SK-N-SH (cell line): ENCODE measurements at regions not wholly inside any gene's neighbourhood (a gene's known extent, or its start where the extent isn't known, plus 50 kb on each side); places are given as distances from the start of the nearest gene placed in this dataset.

Experiments
- CTCF ChIA-PET: fragments of 300-600, 350-600 bp; formaldehyde crosslinking; extraction: SDS; loops from one replicate; lab custom pipeline; 2021; lab: Yijun Ruan, JAX
- POLR2A ChIA-PET: fragments of 350-600 bp; sonication (Branson Sonifier 250); formaldehyde crosslinking; extraction: SDS; loops from one replicate; lab custom pipeline; 2020; ENCODE audit warnings: antibody characterized with exemption, inconsistent platforms; lab: Yijun Ruan, JAX
- DNase-seq: peaks from one replicate; pipeline ENCODE4 v3.0.0; 2012
- H2AFZ ChIP-seq: fragments of 200-600 bp; sonication (generic); 2 replicates; pipeline ENCODE4 v1.8.1; 2016; ENCODE audit warnings: antibody characterized with exemption, mild to moderate bottlenecking, low read depth
- H3F3A ChIP-seq: fragments of 200-600 bp; sonication (generic); replicated peaks from 2 replicates; pipeline ENCODE3; 2016; ENCODE audit warnings: antibody characterized with exemption, mild to moderate bottlenecking; ENCODE audit not compliant: insufficient read depth
- H3K27ac ChIP-seq, 2 experiments: fragments of 200-500 bp in 1 of 2; fragments of 200-600 bp in 1 of 2; sonication (Bioruptor generic) in 1 of 2; sonication (generic), shearing (Covaris generic) in 1 of 2; 2 replicates each; pipeline versions ENCODE4 v1.5.1 to v1.6.1; 2014 to 2016; ENCODE audit warnings: low read depth in 2 of 2, inconsistent platforms in 1 of 2, low read length in 1 of 2, mild to moderate bottlenecking in 1 of 2, mixed read lengths in 1 of 2
- H3K27me3 ChIP-seq: fragments of 200-600 bp; sonication (generic), shearing (Covaris generic); 2 replicates; pipeline ENCODE4 v1.6.1; 2016; ENCODE audit warnings: mixed run types; ENCODE audit not compliant: insufficient read depth
- H3K36me3 ChIP-seq, 2 experiments: fragments of 200-500 bp in 1 of 2; fragments of 200-600 bp in 1 of 2; sonication (Bioruptor generic) in 1 of 2; sonication (generic) in 1 of 2; replicated peaks in 1 of 2; 2 replicates each; pipeline versions ENCODE3 to v1.5.1; 2014 to 2016; ENCODE audit warnings: low read length in 1 of 2, mild to moderate bottlenecking in 1 of 2; ENCODE audit not compliant: insufficient read depth in 2 of 2, control insufficient read depth in 1 of 2
- H3K4me1 ChIP-seq, 2 experiments: fragments of 200-500 bp in 1 of 2; fragments of 200-600 bp in 1 of 2; sonication (Bioruptor generic) in 1 of 2; sonication (generic), shearing (Covaris generic) in 1 of 2; 2 replicates each; pipeline versions ENCODE4 v1.5.1 to v1.6.1; 2014 to 2016; ENCODE audit warnings: low read depth in 1 of 2, low read length in 1 of 2, mixed run types in 1 of 2; ENCODE audit not compliant: insufficient read depth in 2 of 2, control insufficient read depth in 1 of 2
- H3K4me2 ChIP-seq: fragments of 200-600 bp; sonication (generic), shearing (Covaris generic); 2 replicates; pipeline ENCODE4 v1.6.1; 2017; ENCODE audit warnings: mixed run types
- H3K4me3 ChIP-seq, 2 experiments: fragments of 200-500 bp in 1 of 2; fragments of 200-600 bp in 1 of 2; sonication (Bioruptor generic) in 1 of 2; sonication (generic), shearing (Covaris generic) in 1 of 2; 2 replicates each; pipeline versions ENCODE4 v1.5.1 to v1.8.1; 2014 to 2016; ENCODE audit warnings: low read depth in 2 of 2, inconsistent platforms in 1 of 2, low read length in 1 of 2, mild to moderate bottlenecking in 1 of 2, mixed read lengths in 1 of 2, moderate library complexity in 1 of 2
- H3K79me2 ChIP-seq: fragments of 200-600 bp; sonication (generic); 2 replicates; pipeline ENCODE4 v1.8.1; 2017; ENCODE audit warnings: mild to moderate bottlenecking; ENCODE audit not compliant: insufficient read depth
- H3K9ac ChIP-seq: fragments of 200-600 bp; sonication (generic); 2 replicates; pipeline ENCODE4 v1.6.1; 2017; ENCODE audit warnings: mixed run types
- H3K9me2 ChIP-seq: fragments of 200-600 bp; sonication (generic); 2 replicates; pipeline ENCODE4 v1.6.1; 2017; ENCODE audit warnings: mixed run types
- H3K9me3 ChIP-seq: fragments of 200-600 bp; sonication (generic); 2 replicates; pipeline ENCODE4 v1.6.1; 2017; ENCODE audit warnings: mixed run types, mild to moderate bottlenecking, moderate library complexity
- H4K20me1 ChIP-seq: fragments of 200-600 bp; sonication (generic); 2 replicates; pipeline ENCODE4 v1.6.1; 2017; ENCODE audit warnings: mild to moderate bottlenecking, mixed run types; ENCODE audit not compliant: insufficient read depth
- CHD2 ChIP-seq: fragments of 150-350 bp; IDR thresholded peaks from 2 replicates; pipeline ENCODE4 v1.6.1; 2018; ENCODE audit warnings: low read length; ENCODE audit not compliant: partially characterized antibody
- EP300 ChIP-seq, 2 experiments: IDR thresholded peaks; 2 replicates each; pipeline versions ENCODE4 v1.4.0 to v1.6.1; 2012; ENCODE audit warnings: borderline replicate concordance in 1 of 2, low read depth in 1 of 2, low read length in 1 of 2
- EZH2phosphoT487 ChIP-seq: fragments of 200-600 bp; sonication (generic); IDR thresholded peaks from 2 replicates; pipeline ENCODE4 v1.6.1; 2017; ENCODE audit warnings: low read depth, mixed run types, mild to moderate bottlenecking, antibody characterized with exemption, moderate library complexity, borderline replicate concordance
- GATA2 ChIP-seq: sonication (generic); formaldehyde crosslinking; IDR thresholded peaks from 2 replicates; pipeline ENCODE4 v1.5.0; 2020; ENCODE audit warnings: mild to moderate bottlenecking, missing genetic modification reagents
- MEF2A ChIP-seq: IDR thresholded peaks from 2 replicates; pipeline ENCODE4 v1.4.0; 2012; ENCODE audit warnings: low read depth, borderline replicate concordance
- MXI1 ChIP-seq: IDR thresholded peaks from 2 replicates; pipeline ENCODE4 v1.6.1; 2012; ENCODE audit warnings: mild to moderate bottlenecking, low read depth, low read length, improper control_type of control experiment
- NFIC ChIP-seq: IDR thresholded peaks from 2 replicates; pipeline ENCODE4 v1.4.0; 2012; ENCODE audit warnings: borderline replicate concordance
- POLR2AphosphoS5 ChIP-seq: IDR thresholded peaks from 2 replicates; pipeline ENCODE4 v1.6.1; 2012; ENCODE audit warnings: low read depth, low read length
- REST ChIP-seq: IDR thresholded peaks from 2 replicates; pipeline ENCODE4 v1.6.1; 2012; ENCODE audit warnings: mild to moderate bottlenecking, low read depth, low read length, moderate library complexity
- TCF12 ChIP-seq: IDR thresholded peaks from 2 replicates; pipeline ENCODE4 v1.4.0; 2012
- USF1 ChIP-seq: IDR thresholded peaks from 2 replicates; pipeline ENCODE4 v1.4.0; 2012; ENCODE audit warnings: low read depth, borderline replicate concordance
- WGBS: methylation state at CpG from one replicate; pipeline ENCODE4 v1.1.6; 2017; ENCODE audit warnings: low lambda C conversion rate; 5-methylcytosine and 5-hydroxymethylcytosine counted together
- TF ChIP-seq, protein P1 (sequence below): fragments of 200-600 bp; sonication (generic); IDR thresholded peaks from 2 replicates; pipeline ENCODE4 v1.6.1; 2017; ENCODE audit warnings: antibody characterized with exemption, mild to moderate bottlenecking, moderate library complexity

- TF ChIP-seq REST = no peak
Observed at GRCh38 chr1:168438626-168439025, 105.2 kb downstream of the XCL2 start (continued).

DNA sequence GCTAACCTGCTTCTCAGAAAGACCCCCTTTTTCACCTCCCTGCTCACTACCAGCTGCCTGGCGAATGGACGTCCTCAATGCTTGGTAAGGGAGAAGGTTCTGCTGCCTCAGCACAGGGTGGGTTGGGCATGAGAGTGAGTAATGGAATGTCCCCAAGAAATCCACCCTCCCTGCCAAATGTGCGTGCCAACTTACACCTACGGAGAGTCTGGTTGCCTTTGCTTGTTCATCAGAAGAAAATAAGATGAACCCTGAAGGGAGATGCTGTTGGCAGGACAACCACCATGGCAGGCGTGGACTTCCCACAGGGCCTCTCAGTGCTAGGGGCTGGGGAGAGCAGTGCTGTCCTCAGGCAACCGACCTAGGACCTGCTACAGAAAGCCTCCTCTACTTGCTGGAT, 106.0 kb downstream of the XCL2 start:
- Histone ChIP-seq H4K20me1 (no peaks in the 10 kb centered on the region), H3K4me2 (no peak overlapping the region), H3K4me1 (peaks cover 0 to 11% of the 10 kb centered on the region in 2 experiments; a peak in 2 of 4 replicates), H3K27me3 (no peaks in the 10 kb centered on the region), H3K27ac (no peak overlapping the region), H3K9ac (no peak overlapping the region), H3K79me2 (no peaks in the 10 kb centered on the region), H3K9me2 (no peaks in the 10 kb centered on the region), H2AFZ (no peak overlapping the region), H3F3A (no peaks in the 10 kb centered on the region), H3K4me3 (no peak overlapping the region), H3K9me3 (no peaks in the 10 kb centered on the region), H3K36me3 (no peaks in the 10 kb centered on the region)
- no peak for TF ChIP-seq MXI1
- no peak for TF ChIP-seq MEF2A
- TF ChIP-seq EZH2phosphoT487 = no peak
- TF ChIP-seq TCF12 = no peak
- no peak for TF ChIP-seq CHD2
- TF ChIP-seq NFIC = no peak
- no peak for TF ChIP-seq POLR2AphosphoS5
- TF ChIP-seq REST = no peak
- TF ChIP-seq, protein P1, sequence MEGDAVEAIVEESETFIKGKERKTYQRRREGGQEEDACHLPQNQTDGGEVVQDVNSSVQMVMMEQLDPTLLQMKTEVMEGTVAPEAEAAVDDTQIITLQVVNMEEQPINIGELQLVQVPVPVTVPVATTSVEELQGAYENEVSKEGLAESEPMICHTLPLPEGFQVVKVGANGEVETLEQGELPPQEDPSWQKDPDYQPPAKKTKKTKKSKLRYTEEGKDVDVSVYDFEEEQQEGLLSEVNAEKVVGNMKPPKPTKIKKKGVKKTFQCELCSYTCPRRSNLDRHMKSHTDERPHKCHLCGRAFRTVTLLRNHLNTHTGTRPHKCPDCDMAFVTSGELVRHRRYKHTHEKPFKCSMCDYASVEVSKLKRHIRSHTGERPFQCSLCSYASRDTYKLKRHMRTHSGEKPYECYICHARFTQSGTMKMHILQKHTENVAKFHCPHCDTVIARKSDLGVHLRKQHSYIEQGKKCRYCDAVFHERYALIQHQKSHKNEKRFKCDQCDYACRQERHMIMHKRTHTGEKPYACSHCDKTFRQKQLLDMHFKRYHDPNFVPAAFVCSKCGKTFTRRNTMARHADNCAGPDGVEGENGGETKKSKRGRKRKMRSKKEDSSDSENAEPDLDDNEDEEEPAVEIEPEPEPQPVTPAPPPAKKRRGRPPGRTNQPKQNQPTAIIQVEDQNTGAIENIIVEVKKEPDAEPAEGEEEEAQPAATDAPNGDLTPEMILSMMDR = no peak
- TF ChIP-seq GATA2 (CRISPR knock-in tag) = no peak
- TF ChIP-seq USF1 = no peak
- TF ChIP-seq EP300 (IDR thresholded peaks at IDR 0.05; ENCODE audit: borderline replicate concordance in 1 of 2, low read depth in 1 of 2, low read length in 1 of 2) = no peak
- CTCF ChIA-PET = interaction anchor here (3.6 to 8.9 kb wide), 3 partner anchors 10 to 95 kb away, joined by 41 to 70 read pairs (median 58); no protein-coding TSS in a partner anchor
- DNase-seq = no peak
- POLR2A ChIA-PET = no interaction called here
- WGBS = 83% methylated on average over 5 of the region's 6 CpGs
